IMR-90 (cell line): ENCODE measurements at regions not wholly inside any gene's neighbourhood (a gene's known extent, or its start where the extent isn't known, plus 50 kb on each side); places are given as distances from the start of the nearest gene placed in this dataset.
A peak's percentile ranks its signal among the peaks of the same experiment; 100 is the strongest.

Experiments
- ATAC-seq: fragments of 200-7000 bp; cut with Tn5 transposase; 2 replicates; pipeline ENCODE4 v1.9.1; 2020; ENCODE audit warnings: low read depth, mild to moderate bottlenecking, moderate library complexity
- BruUV-seq: library from RNA; stranded (reverse); fragments of 400-500 nt; replicated peaks from 2 replicates; lab custom pipeline; 2021; lab: Mats Ljungman, UMichigan
- CTCF ChIA-PET: fragments of 300-600 bp; formaldehyde crosslinking; extraction: SDS; loops from one replicate; lab custom pipeline; 2021; ENCODE audit warnings: antibody characterized with exemption; lab: Yijun Ruan, JAX
- POLR2A ChIA-PET: fragments of 300-600 bp; sonication (Branson Sonifier 250); formaldehyde crosslinking; loops from one replicate; lab custom pipeline; 2022; ENCODE audit warnings: antibody characterized with exemption; ENCODE audit not compliant: unreplicated experiment; lab: Charles Lee
- DNase-seq: peaks from one replicate; pipeline ENCODE4 v3.0.0; 2013
- H2AFZ ChIP-seq: replicated peaks from 2 replicates; pipeline ENCODE3; 2013; ENCODE audit warnings: low read length, mild to moderate bottlenecking; ENCODE audit not compliant: poor library complexity
- H2AK5ac ChIP-seq: 2 replicates; pipeline ENCODE4 v1.6.1; 2013; ENCODE audit warnings: low read depth, low read length, inconsistent platforms
- H2AK9ac ChIP-seq: replicated peaks from 2 replicates; pipeline ENCODE3; 2013; ENCODE audit warnings: mild to moderate bottlenecking, low read depth, low read length, moderate library complexity; ENCODE audit not compliant: poor library complexity
- H2BK120ac ChIP-seq: 2 replicates; pipeline ENCODE4 v1.6.1; 2013; ENCODE audit warnings: low read depth, low read length, inconsistent platforms
- H2BK15ac ChIP-seq: 3 replicates; pipeline ENCODE4 v1.6.1; 2013; ENCODE audit warnings: low read depth, low read length, inconsistent platforms
- H2BK20ac ChIP-seq: 2 replicates; pipeline ENCODE4 v1.6.1; 2013; ENCODE audit warnings: low read depth, mild to moderate bottlenecking, inconsistent platforms, low read length, moderate library complexity
- H2BK5ac ChIP-seq: 2 replicates; pipeline ENCODE4 v1.6.1; 2013; ENCODE audit warnings: mild to moderate bottlenecking, low read depth, low read length, inconsistent platforms; ENCODE audit not compliant: poor library complexity, severe bottlenecking
- H3K14ac ChIP-seq: replicated peaks from 2 replicates; pipeline ENCODE4 v1.6.1; 2013; ENCODE audit warnings: low read depth, low read length, inconsistent platforms
- H3K18ac ChIP-seq: 2 replicates; pipeline ENCODE4 v1.6.1; 2013; ENCODE audit warnings: low read depth, low read length, control low read depth
- H3K23ac ChIP-seq: 2 replicates; pipeline ENCODE4 v1.6.1; 2013; ENCODE audit warnings: low read depth, low read length, inconsistent platforms
- H3K27ac ChIP-seq: 2 replicates; pipeline ENCODE4 v1.5.1; 2013; ENCODE audit warnings: mild to moderate bottlenecking, control low read depth, low read length; ENCODE audit not compliant: insufficient read depth
- H3K27me3 ChIP-seq: 2 replicates; pipeline ENCODE4 v1.6.1; 2013; ENCODE audit warnings: low read length; ENCODE audit not compliant: control insufficient read depth, insufficient read depth
- H3K36me3 ChIP-seq: 2 replicates; pipeline ENCODE4 v1.6.1; 2013; ENCODE audit warnings: low read length, mixed read lengths; ENCODE audit not compliant: control insufficient read depth, insufficient read depth
- H3K4ac ChIP-seq: 2 replicates; pipeline ENCODE4 v1.6.1; 2013; ENCODE audit warnings: low read depth, low read length, inconsistent platforms
- H3K4me1 ChIP-seq: 2 replicates; pipeline ENCODE4 v1.6.1; 2013; ENCODE audit warnings: low read length, mixed read lengths; ENCODE audit not compliant: control insufficient read depth, insufficient read depth
- H3K4me2 ChIP-seq: 2 replicates; pipeline ENCODE4 v1.6.1; 2013; ENCODE audit warnings: low read depth, mild to moderate bottlenecking, control low read depth, low read length, moderate library complexity
- H3K4me3 ChIP-seq: 2 replicates; pipeline ENCODE4 v1.5.1; 2013; ENCODE audit warnings: low read depth, mild to moderate bottlenecking, control low read depth, low read length, moderate library complexity; ENCODE audit not compliant: insufficient read depth
- H3K56ac ChIP-seq: 2 replicates; pipeline ENCODE4 v1.6.1; 2013; ENCODE audit warnings: low read length, inconsistent platforms; ENCODE audit not compliant: insufficient read depth; ENCODE audit errors: extremely low read depth
- H3K79me1 ChIP-seq, 2 experiments: 2 replicates each; pipeline ENCODE4 v1.6.1; 2013; ENCODE audit warnings: low read length in 2 of 2, inconsistent platforms in 1 of 2, low read depth in 1 of 2
- H3K9ac ChIP-seq: 2 replicates; pipeline ENCODE4 v1.6.1; 2013; ENCODE audit warnings: low read depth, low read length, control low read depth
- H3K9me1 ChIP-seq: 2 replicates; pipeline ENCODE4 v1.6.1; 2013; ENCODE audit warnings: low read length, inconsistent platforms; ENCODE audit not compliant: insufficient read depth
- H3K9me3 ChIP-seq: 2 replicates; pipeline ENCODE4 v1.6.1; 2013; ENCODE audit warnings: low read length; ENCODE audit not compliant: control insufficient read depth, insufficient read depth
- H4K20me1 ChIP-seq: 2 replicates; pipeline ENCODE4 v1.6.1; 2013; ENCODE audit warnings: low read length, inconsistent platforms; ENCODE audit not compliant: insufficient read depth
- H4K5ac ChIP-seq: 2 replicates; pipeline ENCODE4 v1.6.1; 2013; ENCODE audit warnings: mild to moderate bottlenecking, low read depth, low read length, control low read depth
- H4K8ac ChIP-seq, 2 experiments: 2 replicates each; pipeline ENCODE4 v1.6.1; 2013; ENCODE audit warnings: low read depth in 2 of 2, low read length in 2 of 2, control low read depth in 1 of 2, inconsistent platforms in 1 of 2
- H4K91ac ChIP-seq: 2 replicates; pipeline ENCODE4 v1.6.1; 2013; ENCODE audit warnings: low read depth, low read length, inconsistent platforms; ENCODE audit not compliant: insufficient read depth
- BHLHE40 ChIP-seq: fragments of 150-350 bp; IDR thresholded peaks from 2 replicates; pipeline ENCODE4 v1.6.1; 2016; ENCODE audit warnings: mild to moderate bottlenecking, low read depth, low read length
- CHD1 ChIP-seq: IDR thresholded peaks from 2 replicates; pipeline ENCODE4 v1.6.1; 2012; ENCODE audit warnings: low read depth, low read length, improper control_type of control experiment
- FOS ChIP-seq: fragments of 150-350 bp; IDR thresholded peaks from 2 replicates; pipeline ENCODE4 v1.6.1; 2016; ENCODE audit warnings: low read depth, low read length
- MAZ ChIP-seq: IDR thresholded peaks from 2 replicates; pipeline ENCODE4 v1.6.1; 2012; ENCODE audit warnings: low read depth, mild to moderate bottlenecking, low read length, improper control_type of control experiment, moderate library complexity, borderline replicate concordance
- MXI1 ChIP-seq: IDR thresholded peaks from 2 replicates; pipeline ENCODE4 v1.6.1; 2012; ENCODE audit warnings: low read depth, mild to moderate bottlenecking, low read length, moderate library complexity, borderline replicate concordance
- NFE2L2 ChIP-seq: fragments of 150-350 bp; IDR thresholded peaks from 2 replicates; pipeline ENCODE4 v1.6.1; 2016; ENCODE audit warnings: low read depth, mild to moderate bottlenecking, low read length
- RAD21 ChIP-seq: IDR thresholded peaks from 2 replicates; pipeline ENCODE4 v1.6.1; 2012; ENCODE audit warnings: low read length, improper control_type of control experiment
- USF2 ChIP-seq: fragments of 150-350 bp; IDR thresholded peaks from 2 replicates; pipeline ENCODE4 v1.6.1; 2017; ENCODE audit warnings: mild to moderate bottlenecking, antibody characterized with exemption, low read length, low read depth
- WGBS, 2 experiments: methylation state at CpG; one replicate each; pipeline versions ENCODE4 v1.1.5 to v1.1.7; 2013; ENCODE audit warnings: missing lambda C conversion rate in 2 of 2; ENCODE audit not compliant: insufficient read length in 1 of 2; ENCODE audit errors: extremely low coverage in 2 of 2; 5-methylcytosine and 5-hydroxymethylcytosine counted together
- dilution Hi-C: fragments of 300-500 bp; cut with HindIII; formaldehyde crosslinking; loops from one replicate; pipeline ENCODE4 v1.14.3; 2018; ENCODE audit warnings: low sequenced_read_pairs; ENCODE audit not compliant: unreplicated experiment
- in situ Hi-C: fragments of 300-500 bp; cut with MboI; formaldehyde crosslinking; loops from 3 replicates; pipeline ENCODE4 v1.14.3; 2019; ENCODE audit warnings: low sequenced_read_pairs, inconsistent platforms, mixed read lengths
- intact Hi-C: fragments of 100-400 bp; cut with micrococcal nuclease; formaldehyde crosslinking; loops from 2 replicates; pipeline ENCODE4 v1.10.0; 2022

GRCh38 chr3:193869221-193870201, 266.4 kb upstream of the HES1 start:
- Histone ChIP-seq H3K14ac (peak overlapping the region; percentile 90), H2BK15ac (peak overlapping the region; percentile 99; the same call in 2 of the 3 replicates), H3K9ac (0 out of 2 replicates have a peak overlapping the region, but pooled peaks have one; percentile 3), H2AFZ (peak overlapping the region; percentile 91), H4K8ac (peak overlapping the region; percentile 76 to 87), H2AK5ac (peak overlapping the region; percentile 95), H3K4me2 (peak overlapping the region; percentile 57), H4K20me1 (peaks cover 5% of the 10 kb centered on the region; the same call in 1 of the 2 replicates), H2AK9ac (peak overlapping the region; percentile 87), H2BK5ac (peak overlapping the region; percentile 80), H3K23ac (0 out of 2 replicates have a peak overlapping the region, but pooled peaks have one; percentile 57), H3K4ac (peak overlapping the region; percentile 89), H3K18ac (peak overlapping the region; percentile 66), H3K27ac (peak overlapping the region; percentile 54), H4K5ac (peak overlapping the region; percentile 80), H4K91ac (peak overlapping the region; percentile 94), H3K27me3 (no peaks in the 10 kb centered on the region), H3K9me1 (peaks cover 25% of the 10 kb centered on the region), H2BK120ac (peak overlapping the region; percentile 97), H3K4me3 (no peak overlapping the region), H2BK20ac (peak overlapping the region; percentile 98), H3K9me3 (no peaks in the 10 kb centered on the region), H3K79me1 (no peaks in the 10 kb centered on the region), H3K56ac (no peak overlapping the region), H3K36me3 (no peaks in the 10 kb centered on the region), H3K4me1 (peaks cover 25% of the 10 kb centered on the region)
- DNase-seq (peak; percentile 91), ATAC-seq (peak; percentile 92)
- ChIA-PET POLR2A (no interaction called here), CTCF (no interaction called here)
- dilution Hi-C loops = no loop called here
- in situ Hi-C loops = no loop called here
- intact Hi-C loops = loop anchor here (5.0 kb wide), 1 partner anchor 268 kb away; the partner anchor contains the start of gene HES1
- WGBS, 2 experiments = 53% methylated on average over 3 of the region's 71 CpGs; no CpG with 5 or more reads in 1 of the 2 experiments
- no TSS peak for BruUV-seq
- no peak for TF ChIP-seq CHD1
- TF ChIP-seq USF2 = peak; percentile 65
- peak; percentile 77 for TF ChIP-seq MAZ
- peak; percentile 87 for TF ChIP-seq FOS
- TF ChIP-seq BHLHE40 = peak; percentile 40; the same call in 1 of the 2 replicates
- TF ChIP-seq RAD21 = peak; percentile 14
- TF ChIP-seq NFE2L2 = no peak
- 0 out of 2 replicates have a peak, but pooled peaks have one; percentile 19 for TF ChIP-seq MXI1
